Testis (tissue), 2 donors: ENCODE measurements at regions not wholly inside any gene's neighbourhood (a gene's known extent, or its start where the extent isn't known, plus 50 kb on each side); places are given as distances from the start of the nearest gene placed in this dataset.

Source experiments
- DNase-seq: peaks from one replicate; pipeline ENCODE4 v3.0.0-alpha.2; 2019
- H3K27ac ChIP-seq, 2 donors: fragments of 200-600 bp; sonication (generic); one replicate each; pipeline ENCODE4 v1.5.1; 2019
- H3K27me3 ChIP-seq: fragments of 200-600 bp; sonication (generic); one replicate; pipeline ENCODE4 v1.5.1; 2019
- H3K36me3 ChIP-seq: fragments of 200-600 bp; sonication (generic); one replicate; pipeline ENCODE4 v1.5.1; 2017; ENCODE audit warnings: low read depth; ENCODE audit errors: missing control alignments
- H3K4me1 ChIP-seq: fragments of 200-600 bp; sonication (generic); one replicate; pipeline ENCODE4 v1.5.1; 2019
- H3K4me3 ChIP-seq, 2 donors: fragments of 200-600 bp; sonication (generic); one replicate each; pipeline ENCODE4 v1.5.1; 2017 to 2019
- H3K9me3 ChIP-seq: fragments of 200-600 bp; sonication (generic); one replicate; pipeline ENCODE4 v1.5.1; 2017
- POLR2A ChIP-seq: fragments of 450-650 bp; IDR thresholded peaks from one replicate; pipeline ENCODE4 v1.6.1; 2017; ENCODE audit warnings: antibody characterized with exemption, mild to moderate bottlenecking, moderate library complexity
- WGBS, 2 donors: methylation state at CpG; one replicate each; pipeline ENCODE4 v1.1.5; 2018; 5-methylcytosine and 5-hydroxymethylcytosine counted together
- intact Hi-C: fragments of 100-400 bp; cut with DNase I; formaldehyde crosslinking; loops from one replicate; pipeline ENCODE4 v1.15.1; 2023; ENCODE audit warnings: low total_unique reads
- TF ChIP-seq, protein P1 (sequence below), 3 experiments: fragments of 450-650 bp in 2 of 3; fragments of 200-600 bp in 1 of 3; sonication (generic) in 1 of 3; IDR thresholded peaks; one replicate each; pipeline ENCODE4 v1.5.1; 2016 to 2019; ENCODE audit warnings: antibody characterized with exemption in 3 of 3, mild to moderate bottlenecking in 2 of 3, moderate library complexity in 1 of 3

DNA sequence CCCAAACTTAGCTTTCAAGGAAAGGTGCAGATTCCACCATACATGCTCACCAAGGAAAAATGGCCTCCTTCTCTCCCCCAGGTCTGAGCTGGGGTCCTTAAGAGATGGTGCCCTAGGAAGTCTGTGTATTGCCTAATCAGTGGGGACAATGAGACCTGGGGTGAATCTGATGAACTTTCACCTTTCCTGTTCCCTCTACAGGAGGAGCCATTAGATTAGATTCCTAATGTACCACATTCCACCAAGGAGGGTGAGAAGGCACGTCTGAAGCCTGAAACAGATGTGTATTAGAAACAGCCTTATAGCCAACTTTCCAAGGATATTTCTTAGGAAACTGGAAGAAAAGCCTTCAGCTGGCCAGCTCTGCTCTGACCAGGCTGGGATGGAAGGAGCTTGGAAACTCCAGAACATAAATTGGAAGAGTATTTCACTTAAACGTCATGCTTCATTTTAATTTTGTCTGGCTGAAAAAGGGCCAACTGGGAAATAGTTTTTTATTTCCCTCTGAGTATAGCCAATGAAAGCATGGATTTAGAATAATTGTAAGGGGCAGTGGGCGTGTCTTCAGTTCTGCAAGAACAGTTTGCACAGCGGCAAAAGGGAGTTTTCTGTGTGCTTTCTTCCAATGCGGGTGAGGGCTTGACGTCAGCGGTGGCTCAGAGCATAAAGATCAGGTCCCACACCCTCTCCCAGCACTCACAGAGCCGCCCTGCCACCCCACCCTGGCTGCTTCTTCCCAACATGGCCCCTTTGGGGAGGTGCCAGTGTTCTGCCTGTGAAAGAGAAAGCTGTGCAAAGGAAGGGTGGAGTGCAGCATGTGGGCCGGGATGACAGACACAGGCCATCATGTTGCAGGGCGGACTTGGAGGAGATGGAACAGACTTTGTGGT is 210.9 kb downstream of the ESM1 start:
- Histone ChIP-seq H3K27me3 (no peaks in the 10 kb centered on the region), H3K4me1 (no peaks in the 10 kb centered on the region), H3K9me3 (no peaks in the 10 kb centered on the region), H3K36me3 (no peaks in the 10 kb centered on the region), H3K27ac (no peak overlapping the region), H3K4me3 (no peak overlapping the region)
- intact Hi-C loops, result no loop called here
- peak; percentile 25 for DNase-seq
- TF ChIP-seq POLR2A, result no peak
- TF ChIP-seq, protein P1, sequence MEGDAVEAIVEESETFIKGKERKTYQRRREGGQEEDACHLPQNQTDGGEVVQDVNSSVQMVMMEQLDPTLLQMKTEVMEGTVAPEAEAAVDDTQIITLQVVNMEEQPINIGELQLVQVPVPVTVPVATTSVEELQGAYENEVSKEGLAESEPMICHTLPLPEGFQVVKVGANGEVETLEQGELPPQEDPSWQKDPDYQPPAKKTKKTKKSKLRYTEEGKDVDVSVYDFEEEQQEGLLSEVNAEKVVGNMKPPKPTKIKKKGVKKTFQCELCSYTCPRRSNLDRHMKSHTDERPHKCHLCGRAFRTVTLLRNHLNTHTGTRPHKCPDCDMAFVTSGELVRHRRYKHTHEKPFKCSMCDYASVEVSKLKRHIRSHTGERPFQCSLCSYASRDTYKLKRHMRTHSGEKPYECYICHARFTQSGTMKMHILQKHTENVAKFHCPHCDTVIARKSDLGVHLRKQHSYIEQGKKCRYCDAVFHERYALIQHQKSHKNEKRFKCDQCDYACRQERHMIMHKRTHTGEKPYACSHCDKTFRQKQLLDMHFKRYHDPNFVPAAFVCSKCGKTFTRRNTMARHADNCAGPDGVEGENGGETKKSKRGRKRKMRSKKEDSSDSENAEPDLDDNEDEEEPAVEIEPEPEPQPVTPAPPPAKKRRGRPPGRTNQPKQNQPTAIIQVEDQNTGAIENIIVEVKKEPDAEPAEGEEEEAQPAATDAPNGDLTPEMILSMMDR (IDR thresholded peaks at IDR 0.05), result no peak
- 71 to 74% methylated on average over 10 of the region's 10 CpGs for WGBS, 2 donors

DNA sequence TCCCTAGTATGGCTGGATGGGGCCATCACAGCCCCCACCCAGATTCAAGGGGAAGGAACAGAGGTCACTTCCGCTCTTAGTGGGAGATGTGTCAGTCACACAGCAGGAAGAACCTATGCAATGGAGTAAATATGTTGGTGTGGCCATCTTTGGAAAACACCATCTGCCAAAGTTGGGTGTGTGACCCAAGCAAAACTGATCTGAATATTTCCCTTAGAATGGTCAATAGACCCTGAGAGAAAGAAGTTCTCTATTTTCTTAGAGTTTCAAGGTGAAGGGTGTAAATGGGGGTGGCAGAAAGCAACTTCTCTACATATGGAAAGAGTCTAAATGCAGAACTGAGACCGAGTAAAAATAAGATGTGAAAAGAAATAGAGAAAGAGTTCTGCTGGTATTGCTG is 212.7 kb downstream of the ESM1 start:
- no peak for TF ChIP-seq POLR2A
- TF ChIP-seq, protein P1 (IDR thresholded peaks at IDR 0.05), result no peak
- no peak overlapping the region for H3K27ac ChIP-seq
- no peaks in the 10 kb centered on the region for H3K27me3 ChIP-seq
- H3K4me1 ChIP-seq, result peaks cover 3% of the 10 kb centered on the region
- no peaks in the 10 kb centered on the region for H3K9me3 ChIP-seq
- no peak overlapping the region for H3K4me3 ChIP-seq
- no peaks in the 10 kb centered on the region for H3K36me3 ChIP-seq
- no peak for DNase-seq
- WGBS, 2 donors, result 86 to 97% methylated on average over 2 of the region's 2 CpGs
- intact Hi-C loops, result no loop called here

DNA sequence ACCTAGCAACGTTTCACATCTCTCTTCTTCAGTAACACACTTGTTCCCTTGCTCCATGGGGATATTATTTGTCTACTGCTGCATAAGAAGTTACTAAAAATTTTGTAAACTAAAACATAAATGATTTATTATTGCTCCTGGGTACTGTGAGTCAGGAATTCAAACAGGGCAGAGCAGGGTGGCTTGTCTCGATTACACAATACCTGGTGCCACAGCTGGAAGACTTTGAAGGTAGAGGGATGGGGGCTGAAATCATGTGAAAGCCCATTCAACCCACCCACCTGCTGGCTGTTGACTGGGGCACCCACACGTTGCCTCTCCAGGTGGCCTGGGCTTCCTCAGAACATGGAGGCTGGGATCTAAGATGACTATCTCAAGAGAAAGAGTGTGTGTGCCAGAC is 213.2 kb downstream of the ESM1 start:
- TF ChIP-seq, protein P1 (IDR thresholded peaks at IDR 0.05), result no peak
- no peak for TF ChIP-seq POLR2A
- intact Hi-C loops, result no loop called here
- WGBS, 2 donors, result 86 to 92% methylated on average over 3 of the region's 3 CpGs

DNA sequence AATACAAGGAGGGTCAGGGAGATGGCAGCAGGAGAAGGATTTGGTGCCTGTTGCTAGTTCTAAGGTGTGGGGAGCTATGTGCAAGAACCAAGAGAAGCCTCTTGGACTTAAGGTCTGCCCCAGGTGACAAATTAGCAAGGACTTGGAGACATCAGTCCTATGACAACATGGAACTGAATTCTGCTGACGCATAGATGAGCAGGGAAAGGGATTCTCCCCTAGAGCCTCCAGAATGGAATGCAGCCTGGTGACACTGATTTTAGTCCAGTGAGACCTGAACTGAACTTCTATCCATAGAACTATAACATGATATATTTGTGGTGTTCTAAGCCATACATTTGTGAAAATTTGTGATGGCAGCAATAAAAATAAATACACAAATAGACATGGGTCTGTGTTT is 215.6 kb downstream of the ESM1 start:
- no peak overlapping the region for H3K4me3 ChIP-seq
- WGBS, 2 donors, result 90 to 92% methylated on average over 1 of the region's 1 CpG
- H3K4me1 ChIP-seq, result peaks cover 3% of the 10 kb centered on the region
- H3K36me3 ChIP-seq, result no peaks in the 10 kb centered on the region
- H3K27ac ChIP-seq, result no peak overlapping the region
- intact Hi-C loops, result no loop called here
- no peak for DNase-seq
- H3K27me3 ChIP-seq, result no peaks in the 10 kb centered on the region
- TF ChIP-seq, protein P1 (IDR thresholded peaks at IDR 0.05), result no peak
- TF ChIP-seq POLR2A, result no peak
- H3K9me3 ChIP-seq, result no peaks in the 10 kb centered on the region

More for the DNA sequence above, 213.2 kb downstream of the ESM1 start:
- DNase-seq, result no peak
- Histone ChIP-seq H3K9me3 (no peaks in the 10 kb centered on the region), H3K36me3 (no peaks in the 10 kb centered on the region), H3K27me3 (no peaks in the 10 kb centered on the region), H3K4me1 (peaks cover 3% of the 10 kb centered on the region), H3K4me3 (no peak overlapping the region), H3K27ac (no peak overlapping the region)

DNA sequence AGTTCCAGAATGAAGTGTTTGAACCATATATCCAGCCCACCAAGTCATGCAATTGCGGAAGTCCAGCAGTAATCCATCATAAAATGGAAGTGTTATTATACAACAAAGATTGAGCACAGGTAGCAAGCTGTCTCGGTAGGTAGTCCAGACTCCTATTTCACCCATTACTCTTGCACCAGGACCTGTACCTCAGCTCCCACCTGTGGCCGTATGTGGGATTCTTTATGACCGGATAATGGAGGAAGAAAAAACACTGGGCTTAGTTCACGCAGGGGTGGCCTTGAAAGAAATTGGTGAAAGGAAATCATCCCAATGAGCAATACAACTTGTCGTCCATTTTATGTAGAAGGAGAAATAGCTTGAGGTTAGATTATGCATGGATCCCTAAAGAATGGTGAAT is 216.3 kb downstream of the ESM1 start:
- intact Hi-C loops, result no loop called here
- Histone ChIP-seq H3K4me1 (peaks cover 3% of the 10 kb centered on the region), H3K27me3 (no peaks in the 10 kb centered on the region), H3K9me3 (no peaks in the 10 kb centered on the region), H3K36me3 (no peaks in the 10 kb centered on the region), H3K4me3 (no peak overlapping the region), H3K27ac (no peak overlapping the region)
- WGBS, 2 donors, result 83 to 87% methylated on average over 6 of the region's 6 CpGs
- no peak for TF ChIP-seq POLR2A
- TF ChIP-seq, protein P1 (IDR thresholded peaks at IDR 0.05), result no peak
- DNase-seq, result no peak
